ENCODE measurements at regions not wholly inside any gene's neighbourhood (a gene's known extent, or its start where the extent isn't known, plus 50 kb on each side); places are given as distances from the start of the nearest gene placed in this dataset.

- Histone ChIP-seq H3K9ac (replicated peaks in 1 of 4; ENCODE audit: extremely low read depth in 1 of 4, low read depth in 3 of 4, low read length in 3 of 4) (no peak overlapping the region), H3K14ac (ENCODE audit: insufficient read length) (no peak overlapping the region), H3K27me3 (replicated peaks in 1 of 4; ENCODE audit: control insufficient read depth in 3 of 4, extremely low read depth in 1 of 4, insufficient read depth in 3 of 4, low read length in 3 of 4) (no peaks in the 10 kb centered on the region), H3K23ac (ENCODE audit: insufficient read length) (no peak overlapping the region), H3K18ac (ENCODE audit: extremely low read depth, low read length) (no peak overlapping the region), H2AFZ (ENCODE audit: low read length) (0 out of 2 replicates have a peak overlapping the region, but pooled peaks have one; percentile 9), H3K4me1 (replicated peaks in 1 of 4; ENCODE audit: control insufficient read depth in 3 of 4, insufficient read depth in 4 of 4, low read length in 3 of 4) (peaks cover 0 to 4% (median 0%) of the 10 kb centered on the region in 4 experiments; a peak in 2 of 7 replicates), H3K4ac (replicated peaks; ENCODE audit: insufficient read length, low read depth, low read length) (no peak overlapping the region), H2BK15ac (ENCODE audit: low read length) (no peak overlapping the region), H4K8ac (ENCODE audit: extremely low read depth, insufficient read depth, low read length) (no peak overlapping the region), H2BK20ac (ENCODE audit: low read length) (no peak overlapping the region), H3K27ac (ENCODE audit: low read depth, low read length) (no peak overlapping the region), H3K4me2 (ENCODE audit: insufficient read depth in 1 of 2, low read depth in 2 of 2, low read length in 2 of 2) (no peak overlapping the region), H2BK12ac (ENCODE audit: low read depth, low read length) (no peak overlapping the region), H2AK5ac (ENCODE audit: low read depth, low read length) (no peak overlapping the region), H4K20me1 (replicated peaks in 1 of 2; ENCODE audit: control insufficient read depth in 1 of 2, insufficient read depth in 2 of 2, low read length in 2 of 2) (no peaks in the 10 kb centered on the region), H4K91ac (replicated peaks; ENCODE audit: insufficient read length, low read length) (no peak overlapping the region), H3K23me2 (ENCODE audit: low read depth, low read length) (no peaks in the 10 kb centered on the region), H3K79me1 (ENCODE audit: low read depth, low read length) (no peaks in the 10 kb centered on the region), H3K79me2 (ENCODE audit: control insufficient read depth in 1 of 2, insufficient read depth in 2 of 2, low read length in 2 of 2) (no peaks in the 10 kb centered on the region), H3K36me3 (ENCODE audit: control insufficient read depth in 2 of 4, insufficient read depth in 4 of 4, low read length in 3 of 4) (no peaks in the 10 kb centered on the region), H3K9me3 (ENCODE audit: insufficient read depth in 2 of 2, low read depth in 1 of 2, low read length in 1 of 2) (no peaks in the 10 kb centered on the region), H3K4me3 (ENCODE audit: extremely low read depth in 1 of 4, insufficient read depth in 2 of 4, low read depth in 3 of 4, low read length in 4 of 4) (no peak overlapping the region), H4K5ac (ENCODE audit: insufficient read length, low read depth, low read length) (no peak overlapping the region), H2BK120ac (replicated peaks; ENCODE audit: low read depth, low read length) (no peak overlapping the region), H2BK5ac (ENCODE audit: low read depth, low read length) (no peak overlapping the region), H3K56ac (replicated peaks; ENCODE audit: insufficient read length, low read depth, low read length) (no peak overlapping the region)
- CTCF ChIA-PET (ENCODE audit: partially characterized antibody), result interaction anchor here (1.0 to 2.5 kb wide), 6 partner anchors 8 to 446 kb away, joined by 3 to 11 read pairs (median 5); no protein-coding TSS in a partner anchor
- 91% methylated on average over 6 of the region's 6 CpGs; no CpG with 5 or more reads in 1 of the 2 experiments for whole genome bisulfite sequencing, 2 experiments (ENCODE audit: extremely low coverage in 1 of 2, insufficient coverage in 1 of 2, insufficient read length in 1 of 2, insufficient replicate concordance in 2 of 2, low coverage in 1 of 2, low lambda C conversion rate in 2 of 2, missing lambda C conversion rate in 1 of 2)
- no peak for FAIRE-seq
- POLR2A ChIA-PET (ENCODE audit: partially characterized antibody), result interaction anchor here (0.6 kb wide), 1 partner anchor 657 kb away, joined by 3 read pairs; no protein-coding TSS in a partner anchor
- no peak for TF ChIP-seq SRF (IDR thresholded peaks at IDR 0.05; ENCODE audit: low read depth, low read length)
- no peak for TF ChIP-seq BRCA1 (IDR thresholded peaks at IDR 0.05; ENCODE audit: low read depth, low read length)
- no peak for TF ChIP-seq JUN (IDR thresholded peaks at IDR 0.05; ENCODE audit: low read depth, low read length)
- TF ChIP-seq PHF8 (conservative IDR thresholded peaks at IDR 0.05; ENCODE audit: low read depth, low read length), result no peak
- TF ChIP-seq POU5F1 (IDR thresholded peaks at IDR 0.05; ENCODE audit: low read depth, low read length), result no peak
- no peak for TF ChIP-seq KDM4A (IDR thresholded peaks at IDR 0.05; ENCODE audit: low read depth, low read length, severe bottlenecking)
- no peak for TF ChIP-seq TEAD4 (IDR thresholded peaks at IDR 0.05; ENCODE audit: low read depth, low read length)
- TF ChIP-seq RNF2 (IDR thresholded peaks at IDR 0.05; ENCODE audit: borderline replicate concordance, low read depth, low read length, missing control alignments, poor library complexity, severe bottlenecking), result no peak
- no peak for TF ChIP-seq RBBP5 (IDR thresholded peaks at IDR 0.05; ENCODE audit: borderline replicate concordance, low read depth, low read length)
- DNase-seq (ENCODE audit: low read depth in 1 of 2, low spot score in 2 of 2), result peak in 1 of 2 experiments; percentile 7
These were observed 439.5 kb downstream of the GADD45G start for GRCh38 chr9:90044263-90044662.

All from H1 (cell line).